ENCODE measurements at regions not wholly inside any gene's neighbourhood (a gene's known extent, or its start where the extent isn't known, plus 50 kb on each side); places are given as distances from the start of the nearest gene placed in this dataset.
A peak's percentile ranks its signal among the peaks of the same experiment; 100 is the strongest.

GRCh38 chr13:76523740-76524340, 362.4 kb downstream of the KCTD12 start:
- DNase-seq (ENCODE audit: low read depth): no peak

DNA sequence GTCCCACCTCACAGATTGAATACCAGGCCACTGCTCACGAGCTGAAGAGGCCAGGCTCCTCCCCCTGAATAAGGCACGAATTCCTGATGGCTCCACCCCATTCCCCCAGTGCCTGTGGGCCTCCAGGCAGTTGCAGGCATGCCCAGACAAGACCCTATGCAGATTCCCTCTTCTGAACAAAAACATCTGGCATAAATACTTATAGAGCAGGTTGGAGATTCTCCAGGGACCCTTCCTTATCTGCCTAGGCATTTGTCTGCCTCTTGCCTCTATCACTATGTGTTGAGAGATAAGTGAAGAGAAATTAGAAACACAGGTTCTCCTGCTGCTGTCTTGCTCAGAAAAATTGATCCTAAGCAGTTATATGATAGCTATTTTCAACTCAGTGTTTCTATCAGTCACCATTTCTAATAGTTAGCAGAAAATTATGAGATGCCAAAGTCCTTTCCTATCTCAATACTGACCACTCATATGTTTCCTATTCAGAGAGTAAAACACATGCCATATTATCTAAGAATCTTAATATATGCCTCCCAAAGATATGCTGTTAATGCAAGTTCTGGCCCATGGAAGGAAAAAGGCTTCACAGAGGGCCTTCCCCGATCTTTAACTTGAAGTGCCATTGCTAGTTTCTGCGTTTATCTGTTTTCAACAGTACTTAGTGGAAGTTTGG, 364.0 kb downstream of the KCTD12 start:
- DNase-seq (ENCODE audit: low read depth): peak; percentile 40

DNA sequence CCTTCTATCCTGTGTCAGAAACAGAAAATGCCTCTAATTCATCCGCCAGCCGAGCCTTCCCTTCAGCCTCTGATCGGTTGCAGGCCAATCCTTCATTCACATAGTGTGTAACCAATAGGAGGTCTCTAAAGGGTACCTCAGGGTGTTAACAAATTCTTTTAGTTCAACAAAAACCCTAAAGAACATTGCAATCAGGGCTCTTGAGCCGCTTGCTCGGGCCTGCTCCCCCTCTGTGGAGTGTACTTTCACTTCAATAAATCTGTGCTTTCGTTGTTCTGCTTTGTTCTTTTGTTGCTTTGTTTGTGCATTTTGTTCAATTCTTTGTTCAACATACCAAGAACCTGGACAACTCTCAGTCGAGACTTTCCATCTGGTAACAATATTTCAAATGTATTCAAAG, 366.5 kb downstream of the KCTD12 start:
- no peak for DNase-seq (ENCODE audit: low read depth)

DNA sequence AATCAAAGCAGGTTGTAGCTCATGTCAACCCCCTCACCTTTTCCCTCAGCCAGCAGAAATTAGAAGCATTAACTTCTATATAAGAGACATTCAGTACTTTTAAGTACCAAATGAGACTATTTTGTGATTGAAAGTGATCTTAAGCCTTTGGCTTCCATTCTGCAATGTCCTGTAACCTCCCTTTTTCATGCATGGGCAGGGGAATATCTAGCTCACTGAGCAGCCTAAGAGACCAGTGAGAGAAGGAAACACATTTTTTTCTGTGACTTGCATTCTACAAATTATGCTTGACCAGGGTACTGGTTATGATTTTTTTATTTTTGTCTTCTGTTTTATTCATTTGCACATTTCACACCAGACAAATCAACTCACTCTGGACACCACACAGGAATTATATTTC, 369.6 kb downstream of the KCTD12 start:
- peak; percentile 12 for DNase-seq (ENCODE audit: low read depth)

DNA sequence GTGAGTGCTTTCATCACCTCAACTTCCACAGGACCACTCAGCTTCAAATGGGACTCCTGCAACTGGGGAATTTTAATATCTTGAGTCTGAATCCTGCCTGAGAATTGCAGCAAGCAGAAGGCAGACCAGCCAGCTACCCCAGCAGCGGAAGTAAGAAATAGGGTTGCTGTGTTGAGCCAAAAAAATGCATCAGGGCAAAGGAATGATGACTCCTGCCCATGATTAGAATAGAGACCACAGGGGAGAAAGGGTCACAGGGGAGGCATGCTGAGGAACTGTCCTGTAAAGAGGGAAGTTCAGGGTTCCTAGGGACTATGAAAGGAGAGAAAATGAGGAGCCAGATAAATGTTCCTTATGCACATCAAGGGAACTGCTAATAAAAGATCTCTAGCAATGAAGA, 370.2 kb downstream of the KCTD12 start:
- peak; percentile 95 for DNase-seq (ENCODE audit: low read depth)

DNA sequence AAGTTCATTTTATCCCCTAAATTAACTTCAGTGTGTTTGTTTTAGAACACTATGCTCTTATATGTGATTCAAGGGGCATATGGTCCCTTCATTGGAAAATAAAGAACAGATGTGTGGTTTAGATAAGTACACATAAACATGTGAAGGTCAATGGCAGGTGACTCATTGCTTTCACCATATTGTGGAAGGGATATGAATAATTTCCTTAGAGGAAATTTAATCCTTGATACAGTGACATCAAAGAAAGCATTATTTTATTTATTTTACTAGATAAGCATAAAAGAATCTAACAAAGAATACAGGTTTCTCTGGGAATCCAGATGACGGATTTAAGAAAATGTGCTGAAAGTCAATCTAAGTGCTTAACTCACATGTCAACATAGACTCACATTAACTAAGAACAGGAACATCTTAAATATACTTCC, 373.5 kb downstream of the KCTD12 start:
- DNase-seq (ENCODE audit: low read depth): peak; percentile 95

- no peak for DNase-seq (ENCODE audit: low read depth)
Observed at GRCh38 chr13:76505437-76505836, 380.8 kb downstream of the KCTD12 start.

DNA sequence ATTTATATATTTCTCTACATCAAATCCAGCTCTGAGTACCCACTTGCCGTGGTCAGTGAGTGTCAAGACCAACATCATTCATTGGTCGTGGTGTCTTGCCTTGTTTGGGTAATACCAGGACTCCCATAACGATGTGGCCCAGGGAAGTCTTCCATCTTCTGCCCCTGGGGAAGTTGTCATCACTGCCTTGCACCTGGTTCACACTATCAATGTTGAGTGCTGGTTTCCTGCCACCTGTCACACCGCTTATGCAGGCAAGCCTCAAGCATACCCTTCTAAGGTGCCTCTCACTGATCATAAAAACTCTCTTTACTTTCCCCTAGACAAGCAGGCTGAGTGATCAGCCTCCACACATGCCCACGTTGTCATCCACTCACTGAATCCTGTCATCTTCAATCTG, 382.4 kb downstream of the KCTD12 start:
- DNase-seq (ENCODE audit: low read depth): no peak

DNA sequence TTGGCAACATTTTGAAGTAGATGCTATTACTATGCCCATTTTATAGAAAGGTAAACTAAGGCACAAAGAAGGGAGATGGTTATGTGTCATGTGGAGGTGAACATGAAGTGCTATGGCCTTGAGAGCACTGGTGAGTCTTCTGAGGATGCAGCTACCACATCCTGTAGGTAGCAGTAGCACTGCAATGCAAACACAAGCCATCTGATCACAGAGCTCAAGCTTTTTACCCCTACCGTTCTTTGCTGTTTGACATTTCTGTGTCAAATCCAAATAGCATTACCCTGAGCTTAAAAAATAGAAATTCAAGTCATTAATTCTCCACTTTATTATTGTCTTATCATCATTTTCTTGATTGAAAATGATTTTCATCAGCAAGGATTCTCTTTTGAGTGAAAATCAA, 382.9 kb downstream of the KCTD12 start:
- no peak for DNase-seq (ENCODE audit: low read depth)

GRCh38 chr13:76500894-76501293, 385.3 kb downstream of the KCTD12 start:
- no peak for DNase-seq (ENCODE audit: low read depth)

DNA sequence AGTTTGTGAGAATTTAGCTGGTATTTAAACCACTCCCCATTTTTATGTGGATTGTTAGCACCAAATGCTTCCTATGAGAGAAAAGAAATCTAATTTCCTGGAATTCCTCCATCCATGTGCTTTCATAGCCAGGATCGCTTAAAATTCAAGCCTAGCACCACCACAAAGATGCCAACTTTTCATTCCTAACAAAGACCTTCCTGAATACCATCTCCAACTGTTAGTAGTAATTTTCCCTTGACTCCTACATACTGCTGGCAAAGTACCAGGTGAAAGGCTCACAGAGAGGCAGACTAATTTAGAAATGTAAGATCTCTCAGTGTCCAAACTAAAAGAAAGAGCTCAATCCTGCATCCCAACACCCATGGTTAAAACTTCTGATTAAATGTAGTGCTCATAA, 386.3 kb downstream of the KCTD12 start:
- DNase-seq (ENCODE audit: low read depth): no peak

GRCh38 chr13:76489274-76489673, 396.9 kb downstream of the KCTD12 start:
- no peak for DNase-seq (ENCODE audit: low read depth)

GRCh38 chr13:76481738-76482137, 404.5 kb downstream of the KCTD12 start:
- DNase-seq (ENCODE audit: low read depth): no peak

- no peak for DNase-seq (ENCODE audit: low read depth)
Observed at GRCh38 chr13:76474966-76475365, 411.2 kb downstream of the KCTD12 start.

GRCh38 chr13:76474356-76474755, 411.8 kb downstream of the KCTD12 start:
- DNase-seq (ENCODE audit: low read depth): no peak

DNA sequence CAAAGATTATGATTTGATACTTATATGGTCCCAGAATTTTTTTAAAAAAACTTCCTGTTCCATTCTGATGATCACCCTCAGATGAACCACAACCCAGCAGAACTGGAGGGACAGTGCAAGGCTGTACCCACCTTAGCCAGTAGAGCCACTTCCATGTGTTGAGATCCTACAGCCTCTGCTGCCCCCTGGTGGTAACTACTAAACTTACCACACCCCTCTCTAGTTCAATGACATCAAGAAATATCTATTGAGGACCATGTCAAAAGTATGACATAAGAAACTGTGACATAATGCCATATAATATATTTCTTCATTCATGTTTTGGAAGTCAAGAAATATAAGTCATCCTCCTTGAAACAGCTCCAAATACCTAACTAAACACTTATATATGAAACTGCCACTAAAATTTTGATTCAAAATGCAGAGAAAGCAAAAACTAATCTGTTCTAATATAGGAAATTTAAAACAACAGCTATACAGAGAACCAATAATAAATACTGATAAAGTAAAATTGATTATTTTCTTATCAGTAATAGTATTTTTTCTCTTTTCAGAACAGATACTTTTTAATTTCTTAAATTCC, 412.6 kb downstream of the KCTD12 start:
- peak; percentile 71 for DNase-seq (ENCODE audit: low read depth)

DNA sequence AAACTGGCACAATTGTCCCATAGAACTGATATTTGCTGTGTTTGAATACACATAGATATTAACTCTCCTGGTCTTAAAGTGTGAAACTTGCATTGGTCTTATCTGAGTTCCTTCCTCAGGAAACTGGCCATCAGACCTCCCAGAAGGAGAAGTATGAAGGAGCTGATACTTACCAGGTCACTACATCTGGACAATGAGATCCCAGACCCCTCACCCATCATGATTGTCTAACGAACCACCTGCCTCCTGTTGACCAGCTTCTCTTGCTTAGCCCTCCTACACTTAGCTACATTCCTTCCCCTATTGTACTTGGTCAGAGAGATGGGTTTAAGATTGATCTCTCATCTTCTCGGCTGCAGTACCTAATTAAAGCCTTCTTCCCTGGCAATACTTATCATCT, 413.3 kb downstream of the KCTD12 start:
- DNase-seq (ENCODE audit: low read depth): no peak

GRCh38 chr13:76471486-76471885, 414.7 kb downstream of the KCTD12 start:
- DNase-seq (ENCODE audit: low read depth): no peak

GRCh38 chr13:76470991-76471390, 415.2 kb downstream of the KCTD12 start:
- peak; percentile 23 for DNase-seq (ENCODE audit: low read depth)

GRCh38 chr13:76466043-76466442, 420.2 kb downstream of the KCTD12 start:
- DNase-seq (ENCODE audit: low read depth): no peak

DNA sequence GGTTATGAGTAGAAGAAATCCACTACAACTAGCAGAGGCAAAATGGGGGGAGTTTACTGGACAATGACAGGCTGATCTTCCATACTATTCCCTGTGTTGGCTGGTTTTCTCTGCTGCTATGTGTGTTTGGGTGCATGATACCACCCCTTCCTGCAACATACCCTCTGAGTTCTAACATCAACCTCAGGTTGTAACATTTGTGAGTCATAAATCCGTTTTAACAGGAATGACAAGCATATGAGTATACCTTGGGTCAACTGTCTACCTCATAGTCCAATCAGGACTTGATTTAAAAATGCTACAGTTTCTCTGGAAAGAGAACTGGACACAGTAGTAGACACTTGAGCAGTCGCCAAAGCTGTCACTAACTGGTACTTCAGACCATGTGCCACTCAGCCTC, 422.9 kb downstream of the KCTD12 start:
- DNase-seq (ENCODE audit: low read depth): peak; percentile 66

- no peak for DNase-seq (ENCODE audit: low read depth)
Observed at GRCh38 chr13:76461999-76462398, 424.2 kb downstream of the KCTD12 start.

DNA sequence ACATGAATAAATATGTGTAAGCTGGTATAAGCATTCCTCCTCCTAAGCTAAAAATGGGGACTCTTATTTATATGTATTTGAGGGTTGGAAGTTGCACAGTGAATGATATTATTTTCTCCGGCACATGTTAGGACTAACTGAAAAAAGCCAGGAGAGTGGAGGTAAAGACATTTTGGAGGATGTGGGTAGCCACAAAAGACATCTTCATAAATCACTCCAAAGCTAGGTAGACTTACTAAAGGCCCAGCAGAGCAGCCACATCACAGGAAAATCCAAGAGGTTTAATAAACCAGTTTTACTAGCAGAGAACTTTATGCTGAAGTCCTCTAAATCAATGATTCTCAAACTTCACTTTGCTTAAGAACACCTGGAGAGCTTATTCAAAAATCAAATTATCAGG, 424.7 kb downstream of the KCTD12 start:
- no peak for DNase-seq (ENCODE audit: low read depth)

Data from HT1080 (cell line).